ENCODE measurements at regions not wholly inside any gene's neighbourhood (a gene's known extent, or its start where the extent isn't known, plus 50 kb on each side); places are given as distances from the start of the nearest gene placed in this dataset.

DNA sequence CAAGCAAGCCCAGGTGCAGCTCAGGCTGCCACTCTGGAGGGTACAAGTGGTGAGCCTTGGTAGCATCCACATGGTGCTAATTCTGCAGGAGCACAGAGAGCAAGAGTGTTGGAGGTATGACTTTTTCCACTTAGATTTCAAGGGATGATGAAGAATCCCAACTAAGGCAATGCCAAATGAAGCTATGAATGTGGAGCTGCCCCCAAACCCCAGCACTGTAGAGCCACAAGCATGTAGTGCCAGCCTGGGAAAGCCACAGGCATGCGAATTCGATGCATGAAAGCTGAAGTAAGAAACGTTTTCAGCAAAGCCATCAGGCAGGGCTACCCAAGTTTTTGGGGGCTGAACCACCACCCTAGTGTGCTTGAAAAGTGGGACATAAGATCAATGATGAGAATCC is 251.1 kb downstream of the HAO1 start:
- Histone ChIP-seq H3K27me3 (no peaks in the 10 kb centered on the region), H3K36me3 (no peaks in the 10 kb centered on the region), H3K27ac (no peak overlapping the region), H3K4me3 (no peak overlapping the region), H3K4me1 (no peaks in the 10 kb centered on the region), H3K9me3 (no peaks in the 10 kb centered on the region)
- 93 to 96% methylated on average over 3 of the region's 3 CpGs for WGBS, 2 donors
- no peak for DNase-seq (ENCODE audit: low spot score in 2 of 2)
- TF ChIP-seq POLR2A (IDR thresholded peaks at IDR 0.05), result no peak
- TF ChIP-seq, protein P1, sequence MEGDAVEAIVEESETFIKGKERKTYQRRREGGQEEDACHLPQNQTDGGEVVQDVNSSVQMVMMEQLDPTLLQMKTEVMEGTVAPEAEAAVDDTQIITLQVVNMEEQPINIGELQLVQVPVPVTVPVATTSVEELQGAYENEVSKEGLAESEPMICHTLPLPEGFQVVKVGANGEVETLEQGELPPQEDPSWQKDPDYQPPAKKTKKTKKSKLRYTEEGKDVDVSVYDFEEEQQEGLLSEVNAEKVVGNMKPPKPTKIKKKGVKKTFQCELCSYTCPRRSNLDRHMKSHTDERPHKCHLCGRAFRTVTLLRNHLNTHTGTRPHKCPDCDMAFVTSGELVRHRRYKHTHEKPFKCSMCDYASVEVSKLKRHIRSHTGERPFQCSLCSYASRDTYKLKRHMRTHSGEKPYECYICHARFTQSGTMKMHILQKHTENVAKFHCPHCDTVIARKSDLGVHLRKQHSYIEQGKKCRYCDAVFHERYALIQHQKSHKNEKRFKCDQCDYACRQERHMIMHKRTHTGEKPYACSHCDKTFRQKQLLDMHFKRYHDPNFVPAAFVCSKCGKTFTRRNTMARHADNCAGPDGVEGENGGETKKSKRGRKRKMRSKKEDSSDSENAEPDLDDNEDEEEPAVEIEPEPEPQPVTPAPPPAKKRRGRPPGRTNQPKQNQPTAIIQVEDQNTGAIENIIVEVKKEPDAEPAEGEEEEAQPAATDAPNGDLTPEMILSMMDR (IDR thresholded peaks at IDR 0.05), result no peak
- TF ChIP-seq EP300 (IDR thresholded peaks at IDR 0.05), result no peak

DNA sequence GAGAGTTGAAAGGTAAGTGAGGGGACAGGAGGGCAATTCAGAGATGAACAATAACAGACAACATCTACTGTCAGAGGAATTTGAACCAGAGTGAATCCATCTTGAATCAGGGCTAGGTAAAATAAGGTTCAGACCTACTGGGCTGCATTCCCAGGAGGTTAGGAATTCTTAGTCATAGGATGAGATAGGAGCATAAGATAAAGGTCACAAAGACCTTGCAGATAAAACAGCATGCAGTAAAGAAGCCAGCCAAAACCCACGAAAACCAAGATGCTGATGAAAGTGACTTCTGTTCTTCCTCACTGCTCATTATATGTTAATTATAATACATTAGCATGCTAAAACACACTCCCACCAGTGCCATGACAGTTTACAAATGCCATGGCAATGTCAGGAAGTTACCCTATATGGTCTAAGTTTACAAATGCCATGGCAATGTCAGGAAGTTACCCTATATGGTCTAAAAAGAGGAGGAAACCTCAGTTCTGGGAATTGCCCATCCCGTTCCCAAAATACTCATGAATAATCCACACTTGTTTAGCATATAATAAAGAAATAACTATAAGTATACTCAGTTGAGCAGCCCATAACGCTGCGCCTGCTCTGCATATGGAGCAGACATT is 248.5 kb downstream of the HAO1 start:
- no peak for TF ChIP-seq POLR2A (IDR thresholded peaks at IDR 0.05)
- Histone ChIP-seq H3K4me3 (no peak overlapping the region), H3K4me1 (peaks cover 0 to 7% (median 0%) of the 10 kb centered on the region in 4 donors), H3K27ac (no peak overlapping the region), H3K27me3 (no peaks in the 10 kb centered on the region), H3K9me3 (no peaks in the 10 kb centered on the region), H3K36me3 (no peaks in the 10 kb centered on the region)
- WGBS, 2 donors, result 72 to 73% methylated on average over 4 of the region's 4 CpGs
- no peak for DNase-seq (ENCODE audit: low spot score in 2 of 2)

DNA sequence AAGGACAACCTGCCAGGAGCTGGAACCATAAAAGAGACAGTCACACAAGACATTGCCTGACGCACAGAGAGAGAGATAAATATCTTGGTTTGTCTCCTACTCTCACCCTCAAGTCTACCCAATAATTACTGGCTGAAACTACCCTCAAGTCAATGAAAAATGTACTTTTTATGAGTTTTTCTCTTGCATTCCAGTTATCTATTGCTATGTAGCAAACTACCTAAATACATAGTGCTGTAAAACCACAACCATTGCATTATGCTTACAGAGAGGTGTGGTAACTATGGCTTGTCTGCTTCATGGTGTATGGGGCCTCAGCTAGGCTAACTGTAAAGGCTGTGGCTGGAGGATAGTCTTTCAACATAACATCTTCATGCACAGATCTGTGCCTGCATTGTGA is 247.8 kb downstream of the HAO1 start:
- no peaks in the 10 kb centered on the region for H3K36me3 ChIP-seq
- H3K9me3 ChIP-seq, result no peaks in the 10 kb centered on the region
- WGBS, 2 donors, result 72 to 81% methylated on average over 1 of the region's 1 CpG
- peaks cover 0 to 7% (median 0%) of the 10 kb centered on the region in 4 donors for H3K4me1 ChIP-seq
- no peak overlapping the region for H3K27ac ChIP-seq
- TF ChIP-seq, protein P1 (IDR thresholded peaks at IDR 0.05), result no peak
- TF ChIP-seq EP300 (IDR thresholded peaks at IDR 0.05), result no peak
- no peak for TF ChIP-seq POLR2A (IDR thresholded peaks at IDR 0.05)
- DNase-seq (ENCODE audit: low spot score in 2 of 2), result no peak
- H3K4me3 ChIP-seq, result no peak overlapping the region
- H3K27me3 ChIP-seq, result no peaks in the 10 kb centered on the region

DNA sequence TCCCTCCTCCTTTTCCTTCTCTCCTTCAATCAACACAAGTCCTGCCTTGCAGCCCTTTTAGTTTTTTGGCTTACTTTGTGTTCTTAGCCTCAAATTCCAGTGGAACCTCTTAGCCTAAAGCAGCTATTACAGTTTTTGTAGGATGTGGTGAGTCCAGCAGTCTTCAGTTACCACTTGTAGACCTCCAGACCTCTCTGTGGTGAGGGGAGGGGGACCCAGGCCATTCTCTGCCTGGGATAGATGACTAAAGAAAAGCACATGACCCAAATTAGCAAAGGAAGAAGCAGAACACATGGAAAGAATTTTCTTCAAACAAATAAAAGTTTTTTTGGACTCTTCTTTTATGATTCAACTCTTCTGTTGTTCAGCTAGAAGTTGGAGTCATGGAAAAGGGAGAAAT is 246.5 kb downstream of the HAO1 start:
- TF ChIP-seq EP300 (IDR thresholded peaks at IDR 0.05), result no peak
- Histone ChIP-seq H3K27ac (no peak overlapping the region), H3K36me3 (no peaks in the 10 kb centered on the region), H3K27me3 (no peaks in the 10 kb centered on the region), H3K4me1 (peaks cover 0 to 7% (median 0%) of the 10 kb centered on the region in 4 donors), H3K4me3 (no peak overlapping the region), H3K9me3 (no peaks in the 10 kb centered on the region)
- no peak for DNase-seq (ENCODE audit: low spot score in 2 of 2)

DNA sequence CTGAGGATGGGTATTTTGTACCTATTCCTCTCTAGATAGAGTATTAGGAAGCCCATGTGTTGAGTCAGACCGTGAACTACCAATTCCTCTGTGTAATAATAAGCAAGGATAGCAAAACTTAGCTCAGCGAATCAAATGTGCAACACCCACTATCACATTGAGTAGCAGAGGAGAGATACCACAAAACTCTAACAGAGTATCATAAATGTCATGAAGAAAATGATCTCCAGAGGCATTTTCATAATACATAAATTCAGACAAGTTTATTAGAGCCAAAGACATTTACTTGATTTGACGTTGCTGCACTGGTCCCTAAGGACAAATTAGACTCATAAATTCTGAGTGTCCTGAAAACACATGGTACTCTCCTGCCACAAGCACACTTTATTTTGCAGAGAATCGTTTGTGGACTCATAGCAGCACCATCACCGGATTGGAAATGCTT is 245.2 kb downstream of the HAO1 start:
- H3K27me3 ChIP-seq, result no peaks in the 10 kb centered on the region
- H3K9me3 ChIP-seq, result no peaks in the 10 kb centered on the region
- peaks cover 0 to 7% (median 0%) of the 10 kb centered on the region in 4 donors for H3K4me1 ChIP-seq
- no peak overlapping the region for H3K27ac ChIP-seq
- WGBS, 2 donors, result 54 to 58% methylated on average over 5 of the region's 5 CpGs
- DNase-seq (ENCODE audit: low spot score in 2 of 2), result no peak
- no peak overlapping the region for H3K4me3 ChIP-seq
- TF ChIP-seq EP300 (IDR thresholded peaks at IDR 0.05) (no peak), POLR2A (IDR thresholded peaks at IDR 0.05) (no peak)
- TF ChIP-seq, protein P1 (IDR thresholded peaks at IDR 0.05), result no peak
- H3K36me3 ChIP-seq, result no peaks in the 10 kb centered on the region

DNA sequence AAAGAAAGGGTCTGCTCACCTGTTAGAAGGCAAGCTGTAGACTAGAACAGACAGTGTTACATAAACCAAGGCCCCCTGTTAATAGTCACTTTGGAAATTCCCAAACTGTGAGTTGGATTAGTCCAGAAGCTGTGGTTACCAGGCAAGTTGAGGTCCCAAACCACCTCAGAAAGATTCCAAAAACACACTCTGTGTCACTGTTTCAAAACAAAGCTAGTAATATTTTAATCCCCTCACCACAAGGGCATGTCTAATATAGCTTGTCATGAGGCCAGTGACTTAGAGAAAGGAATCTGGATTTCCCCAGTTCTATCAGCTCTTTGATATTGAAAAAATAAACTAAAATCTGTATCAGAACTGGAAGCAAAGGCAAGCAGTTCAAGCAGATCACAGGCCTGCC is 244.6 kb downstream of the HAO1 start:
- peaks cover 0 to 7% (median 0%) of the 10 kb centered on the region in 4 donors for H3K4me1 ChIP-seq
- no peak overlapping the region for H3K4me3 ChIP-seq
- H3K36me3 ChIP-seq, result no peaks in the 10 kb centered on the region
- H3K9me3 ChIP-seq, result no peaks in the 10 kb centered on the region
- H3K27ac ChIP-seq, result no peak overlapping the region
- TF ChIP-seq POLR2A (IDR thresholded peaks at IDR 0.05) (no peak), EP300 (IDR thresholded peaks at IDR 0.05) (no peak)
- TF ChIP-seq, protein P1 (IDR thresholded peaks at IDR 0.05), result no peak
- no peaks in the 10 kb centered on the region for H3K27me3 ChIP-seq
- no peak for DNase-seq (ENCODE audit: low spot score in 2 of 2)

Data from tibial nerve (tissue), 4 donors.